ENCODE measurements at regions not wholly inside any gene's neighbourhood (a gene's known extent, or its start where the extent isn't known, plus 50 kb on each side); places are given as distances from the start of the nearest gene placed in this dataset.

- Histone ChIP-seq H3K27me3 (replicated peaks; ENCODE audit: control insufficient read depth, insufficient read depth, low read length) (no peaks in the 10 kb centered on the region), H3K4me1 (peaks cover 10% of the 10 kb centered on the region; the same call in 1 of the 2 replicates), H3K36me3 (ENCODE audit: control insufficient read depth, insufficient read depth, low read length) (no peaks in the 10 kb centered on the region), H3K9me3 (no peaks in the 10 kb centered on the region), H3K4me3 (ENCODE audit: low read depth, low read length) (no peak overlapping the region)
- H3K27me3 Mint-ChIP-seq (ENCODE audit: insufficient read depth, unreplicated experiment), result no peaks in the 10 kb centered on the region
- no peak overlapping the region for H3K4me3 Mint-ChIP-seq (ENCODE audit: unreplicated experiment)
- no peaks in the 10 kb centered on the region for H3K4me1 Mint-ChIP-seq (ENCODE audit: low read depth, unreplicated experiment)
- intact Hi-C loops (cut with micrococcal nuclease; ENCODE audit: unreplicated experiment), result no loop called here
- POLR2A ChIA-PET, result no interaction called here
- no peaks in the 10 kb centered on the region for H3K9me3 Mint-ChIP-seq (ENCODE audit: unreplicated experiment)
- no TSS peak for BruUV-seq (replicated peaks)
- DNase-seq, result no peak
- no peak overlapping the region for H3K27ac Mint-ChIP-seq (ENCODE audit: unreplicated experiment)
- CTCF ChIA-PET, result no interaction called here
- no peaks in the 10 kb centered on the region for H3K36me3 Mint-ChIP-seq (ENCODE audit: insufficient read depth, unreplicated experiment)
- no peak for TF ChIP-seq CTCF (IDR thresholded peaks at IDR 0.05; ENCODE audit: insufficient read depth in 1 of 2, low read depth in 1 of 2, low read length in 1 of 2, severe bottlenecking in 1 of 2, unreplicated experiment in 1 of 2)
Observed at GRCh38 chr13:72541674-72542073, 185.8 kb downstream of the MZT1 start.

GRCh38 chr13:72540881-72541280 is 186.5 kb downstream of the MZT1 start:
- DNase-seq, result no peak
- Mint-ChIP-seq H3K27me3 (ENCODE audit: insufficient read depth, unreplicated experiment) (no peaks in the 10 kb centered on the region), H3K27ac (ENCODE audit: unreplicated experiment) (no peak overlapping the region), H3K4me1 (ENCODE audit: low read depth, unreplicated experiment) (no peaks in the 10 kb centered on the region), H3K4me3 (ENCODE audit: unreplicated experiment) (no peak overlapping the region), H3K36me3 (ENCODE audit: insufficient read depth, unreplicated experiment) (no peaks in the 10 kb centered on the region), H3K9me3 (ENCODE audit: unreplicated experiment) (no peaks in the 10 kb centered on the region)
- POLR2A ChIA-PET, result no interaction called here
- CTCF ChIA-PET, result no interaction called here
- no peak overlapping the region for H3K4me3 ChIP-seq (ENCODE audit: low read depth, low read length)
- BruUV-seq (replicated peaks), result no TSS peak
- H3K27me3 ChIP-seq (replicated peaks; ENCODE audit: control insufficient read depth, insufficient read depth, low read length), result no peaks in the 10 kb centered on the region
- no peaks in the 10 kb centered on the region for H3K36me3 ChIP-seq (ENCODE audit: control insufficient read depth, insufficient read depth, low read length)
- intact Hi-C loops (cut with micrococcal nuclease; ENCODE audit: unreplicated experiment), result no loop called here
- H3K4me1 ChIP-seq, result peaks cover 10% of the 10 kb centered on the region; the same call in 1 of the 2 replicates
- no peaks in the 10 kb centered on the region for H3K9me3 ChIP-seq
- no peak for TF ChIP-seq CTCF (IDR thresholded peaks at IDR 0.05; ENCODE audit: insufficient read depth in 1 of 2, low read depth in 1 of 2, low read length in 1 of 2, severe bottlenecking in 1 of 2, unreplicated experiment in 1 of 2)

GRCh38 chr13:72539925-72540324 is 187.5 kb downstream of the MZT1 start:
- H3K9me3 ChIP-seq, result no peaks in the 10 kb centered on the region
- Mint-ChIP-seq H3K27me3 (ENCODE audit: insufficient read depth, unreplicated experiment) (no peaks in the 10 kb centered on the region), H3K36me3 (ENCODE audit: insufficient read depth, unreplicated experiment) (no peaks in the 10 kb centered on the region), H3K4me1 (ENCODE audit: low read depth, unreplicated experiment) (no peaks in the 10 kb centered on the region), H3K9me3 (ENCODE audit: unreplicated experiment) (no peaks in the 10 kb centered on the region), H3K4me3 (ENCODE audit: unreplicated experiment) (no peak overlapping the region), H3K27ac (ENCODE audit: unreplicated experiment) (no peak overlapping the region)
- ChIA-PET CTCF (no interaction called here), POLR2A (no interaction called here)
- intact Hi-C loops (cut with micrococcal nuclease; ENCODE audit: unreplicated experiment), result no loop called here
- no peaks in the 10 kb centered on the region for H3K36me3 ChIP-seq (ENCODE audit: control insufficient read depth, insufficient read depth, low read length)
- no peak for TF ChIP-seq CTCF (IDR thresholded peaks at IDR 0.05; ENCODE audit: insufficient read depth in 1 of 2, low read depth in 1 of 2, low read length in 1 of 2, severe bottlenecking in 1 of 2, unreplicated experiment in 1 of 2)
- H3K4me3 ChIP-seq (ENCODE audit: low read depth, low read length), result no peak overlapping the region
- H3K4me1 ChIP-seq, result peaks cover 2% of the 10 kb centered on the region; the same call in 1 of the 2 replicates
- H3K27me3 ChIP-seq (replicated peaks; ENCODE audit: control insufficient read depth, insufficient read depth, low read length), result no peaks in the 10 kb centered on the region
- no peak for DNase-seq
- no TSS peak for BruUV-seq (replicated peaks)
